ENCODE measurements at regions not wholly inside any gene's neighbourhood (a gene's known extent, or its start where the extent isn't known, plus 50 kb on each side); places are given as distances from the start of the nearest gene placed in this dataset.
A peak's percentile ranks its signal among the peaks of the same experiment; 100 is the strongest.

- no peak for DNase-seq (ENCODE audit: low read depth)
- TF ChIP-seq, protein P1, sequence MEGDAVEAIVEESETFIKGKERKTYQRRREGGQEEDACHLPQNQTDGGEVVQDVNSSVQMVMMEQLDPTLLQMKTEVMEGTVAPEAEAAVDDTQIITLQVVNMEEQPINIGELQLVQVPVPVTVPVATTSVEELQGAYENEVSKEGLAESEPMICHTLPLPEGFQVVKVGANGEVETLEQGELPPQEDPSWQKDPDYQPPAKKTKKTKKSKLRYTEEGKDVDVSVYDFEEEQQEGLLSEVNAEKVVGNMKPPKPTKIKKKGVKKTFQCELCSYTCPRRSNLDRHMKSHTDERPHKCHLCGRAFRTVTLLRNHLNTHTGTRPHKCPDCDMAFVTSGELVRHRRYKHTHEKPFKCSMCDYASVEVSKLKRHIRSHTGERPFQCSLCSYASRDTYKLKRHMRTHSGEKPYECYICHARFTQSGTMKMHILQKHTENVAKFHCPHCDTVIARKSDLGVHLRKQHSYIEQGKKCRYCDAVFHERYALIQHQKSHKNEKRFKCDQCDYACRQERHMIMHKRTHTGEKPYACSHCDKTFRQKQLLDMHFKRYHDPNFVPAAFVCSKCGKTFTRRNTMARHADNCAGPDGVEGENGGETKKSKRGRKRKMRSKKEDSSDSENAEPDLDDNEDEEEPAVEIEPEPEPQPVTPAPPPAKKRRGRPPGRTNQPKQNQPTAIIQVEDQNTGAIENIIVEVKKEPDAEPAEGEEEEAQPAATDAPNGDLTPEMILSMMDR (conservative IDR thresholded peaks at IDR 0.05; ENCODE audit: low read depth, low read length) = no peak
- H3K4me3 ChIP-seq (ENCODE audit: low read length) = no peak overlapping the region
Observed at GRCh38 chr16:80330803-80331202, 210.0 kb upstream of the DYNLRB2 start.

- TF ChIP-seq, protein P1 (conservative IDR thresholded peaks at IDR 0.05; ENCODE audit: low read depth, low read length) = no peak
- DNase-seq (ENCODE audit: low read depth) = no peak
- no peak overlapping the region for H3K4me3 ChIP-seq (ENCODE audit: low read length)
Observed at GRCh38 chr16:80330150-80330549, 210.6 kb upstream of the DYNLRB2 start.

- H3K4me3 ChIP-seq (ENCODE audit: low read length) = no peak overlapping the region
- DNase-seq (ENCODE audit: low read depth) = no peak
- TF ChIP-seq, protein P1 (conservative IDR thresholded peaks at IDR 0.05; ENCODE audit: low read depth, low read length) = no peak
Observed at GRCh38 chr16:80327740-80328139, 213.1 kb upstream of the DYNLRB2 start.

- TF ChIP-seq, protein P1 (conservative IDR thresholded peaks at IDR 0.05; ENCODE audit: low read depth, low read length) = no peak
- DNase-seq (ENCODE audit: low read depth) = no peak
- no peak overlapping the region for H3K4me3 ChIP-seq (ENCODE audit: low read length)
Observed at GRCh38 chr16:80324371-80324770, 216.4 kb upstream of the DYNLRB2 start.

GRCh38 chr16:80323808-80324195, 217.0 kb upstream of the DYNLRB2 start:
- TF ChIP-seq, protein P1 (conservative IDR thresholded peaks at IDR 0.05; ENCODE audit: low read depth, low read length) = no peak
- DNase-seq (ENCODE audit: low read depth) = no peak
- no peak overlapping the region for H3K4me3 ChIP-seq (ENCODE audit: low read length)

DNA sequence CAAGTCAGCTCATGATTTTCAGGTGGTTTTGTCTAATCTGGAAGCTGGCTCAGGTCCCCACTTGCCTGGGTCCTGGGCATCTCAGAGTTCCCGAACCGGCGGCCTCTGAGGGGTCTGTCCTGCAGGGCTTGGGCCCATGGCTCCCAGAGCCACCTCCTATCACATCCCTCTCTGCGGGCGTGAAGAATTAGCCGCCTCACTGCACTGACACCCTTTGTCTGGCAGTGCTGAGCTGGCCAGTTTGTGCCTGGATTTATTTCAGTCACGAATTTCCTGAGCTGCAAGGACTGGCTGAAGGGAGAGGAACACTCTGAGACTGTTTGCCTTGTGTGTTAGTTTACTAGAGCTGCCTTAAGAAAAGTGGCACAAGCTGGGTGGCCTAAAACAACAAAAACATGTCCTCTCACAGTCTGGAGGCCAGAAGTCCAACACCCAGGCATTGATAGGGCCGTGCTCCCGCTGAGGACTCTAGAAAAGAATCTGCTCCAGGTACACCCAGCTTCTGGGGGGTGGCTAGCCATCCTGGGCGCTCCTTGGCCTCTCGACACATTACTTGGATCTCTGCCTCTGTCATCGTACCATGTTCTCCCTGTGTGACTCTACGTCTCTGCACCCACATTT, 217.5 kb upstream of the DYNLRB2 start:
- peak; percentile 6 for DNase-seq (ENCODE audit: low read depth)
- H3K4me3 ChIP-seq (ENCODE audit: low read length) = no peak overlapping the region
- TF ChIP-seq, protein P1 (conservative IDR thresholded peaks at IDR 0.05; ENCODE audit: low read depth, low read length) = no peak

DNA sequence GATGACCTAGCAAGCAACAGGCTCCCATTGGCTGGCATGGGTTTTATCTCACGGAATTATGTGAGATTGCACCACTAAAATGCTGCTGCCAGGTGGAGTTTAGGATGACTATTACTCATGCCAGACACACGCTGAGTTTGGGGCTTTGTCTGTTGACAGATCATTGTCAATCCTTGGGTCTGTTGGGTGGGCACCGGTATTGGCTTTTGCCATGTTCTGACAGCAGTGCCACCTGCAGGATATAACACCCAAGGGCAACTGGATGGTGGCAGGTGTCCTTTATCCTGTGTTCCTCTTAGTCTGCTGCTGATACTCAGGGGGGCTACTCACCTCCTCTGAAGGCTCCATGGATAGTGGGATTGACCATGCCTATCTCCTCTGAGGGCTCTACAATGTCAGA, 221.6 kb upstream of the DYNLRB2 start:
- no peak for DNase-seq (ENCODE audit: low read depth)
- no peak overlapping the region for H3K4me3 ChIP-seq (ENCODE audit: low read length)
- TF ChIP-seq, protein P1 (conservative IDR thresholded peaks at IDR 0.05; ENCODE audit: low read depth, low read length) = peak; percentile 15

All from retinal pigment epithelial cell (primary cell).